ENCODE measurements at regions not wholly inside any gene's neighbourhood (a gene's known extent, or its start where the extent isn't known, plus 50 kb on each side); places are given as distances from the start of the nearest gene placed in this dataset.
"Not testable (repeated sequence)": the region's sequence is repeated elsewhere in the genome, so short reads cannot be mapped to it uniquely, and the experiment has no call there.

DNA sequence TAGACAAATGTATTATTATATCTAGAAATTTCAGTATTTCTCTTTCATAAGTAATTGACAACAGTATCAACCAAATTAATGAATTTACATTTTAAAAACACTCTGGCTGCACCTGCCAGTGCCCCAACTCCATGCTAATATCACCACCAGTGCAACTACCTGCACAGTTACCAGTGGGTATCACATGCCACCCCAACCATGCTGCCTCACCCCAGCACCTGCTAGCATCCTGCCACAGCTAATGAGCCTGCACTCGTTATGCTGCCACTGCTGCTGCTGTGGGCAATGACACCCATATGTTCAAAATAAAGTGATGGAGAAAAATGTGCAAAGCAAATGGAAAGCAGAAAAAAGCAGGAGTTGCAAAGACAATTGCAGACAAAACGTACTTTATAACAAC, 855.9 kb upstream of the MANEA start:
- H3K9me2 ChIP-seq (replicated peaks; ENCODE audit: insufficient read depth, low read length) = no peaks in the 10 kb centered on the region
- H3K36me3 ChIP-seq (replicated peaks; ENCODE audit: insufficient read depth, low read length) = no peaks in the 10 kb centered on the region
- H3K9me3 ChIP-seq (replicated peaks; ENCODE audit: insufficient read depth, low read length) = no peaks in the 10 kb centered on the region
- H4K20me1 ChIP-seq (ENCODE audit: insufficient read depth, low read length) = no peaks in the 10 kb centered on the region
- H3K4me3 ChIP-seq (ENCODE audit: low read length) = no peak overlapping the region
- no peaks in the 10 kb centered on the region for H3K27me3 ChIP-seq (replicated peaks; ENCODE audit: insufficient read depth, low read length)
- no peaks in the 10 kb centered on the region for H3F3A ChIP-seq (ENCODE audit: insufficient read depth, low read length)
- H3K27ac ChIP-seq (ENCODE audit: low read length) = no peak overlapping the region
- no peak for TF ChIP-seq EZH2 (optimal IDR thresholded peaks at IDR 0.05; ENCODE audit: low read depth, low read length)
- TF ChIP-seq, protein P1, sequence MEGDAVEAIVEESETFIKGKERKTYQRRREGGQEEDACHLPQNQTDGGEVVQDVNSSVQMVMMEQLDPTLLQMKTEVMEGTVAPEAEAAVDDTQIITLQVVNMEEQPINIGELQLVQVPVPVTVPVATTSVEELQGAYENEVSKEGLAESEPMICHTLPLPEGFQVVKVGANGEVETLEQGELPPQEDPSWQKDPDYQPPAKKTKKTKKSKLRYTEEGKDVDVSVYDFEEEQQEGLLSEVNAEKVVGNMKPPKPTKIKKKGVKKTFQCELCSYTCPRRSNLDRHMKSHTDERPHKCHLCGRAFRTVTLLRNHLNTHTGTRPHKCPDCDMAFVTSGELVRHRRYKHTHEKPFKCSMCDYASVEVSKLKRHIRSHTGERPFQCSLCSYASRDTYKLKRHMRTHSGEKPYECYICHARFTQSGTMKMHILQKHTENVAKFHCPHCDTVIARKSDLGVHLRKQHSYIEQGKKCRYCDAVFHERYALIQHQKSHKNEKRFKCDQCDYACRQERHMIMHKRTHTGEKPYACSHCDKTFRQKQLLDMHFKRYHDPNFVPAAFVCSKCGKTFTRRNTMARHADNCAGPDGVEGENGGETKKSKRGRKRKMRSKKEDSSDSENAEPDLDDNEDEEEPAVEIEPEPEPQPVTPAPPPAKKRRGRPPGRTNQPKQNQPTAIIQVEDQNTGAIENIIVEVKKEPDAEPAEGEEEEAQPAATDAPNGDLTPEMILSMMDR (IDR thresholded peaks at IDR 0.05; ENCODE audit: low read length) = no peak
- no peak for TF ChIP-seq EZH2phosphoT487 (IDR thresholded peaks at IDR 0.05; ENCODE audit: low read length)
- no peak for DNase-seq
- H3K4me1 ChIP-seq (ENCODE audit: low read length) = no peaks in the 10 kb centered on the region
- no peak overlapping the region for H3K9ac ChIP-seq (ENCODE audit: low read length)
- H3K4me2 ChIP-seq (ENCODE audit: low read depth, low read length) = no peak overlapping the region
- H3K79me2 ChIP-seq (ENCODE audit: low read length) = no peaks in the 10 kb centered on the region
- H2AFZ ChIP-seq (ENCODE audit: low read length) = no peak overlapping the region

DNA sequence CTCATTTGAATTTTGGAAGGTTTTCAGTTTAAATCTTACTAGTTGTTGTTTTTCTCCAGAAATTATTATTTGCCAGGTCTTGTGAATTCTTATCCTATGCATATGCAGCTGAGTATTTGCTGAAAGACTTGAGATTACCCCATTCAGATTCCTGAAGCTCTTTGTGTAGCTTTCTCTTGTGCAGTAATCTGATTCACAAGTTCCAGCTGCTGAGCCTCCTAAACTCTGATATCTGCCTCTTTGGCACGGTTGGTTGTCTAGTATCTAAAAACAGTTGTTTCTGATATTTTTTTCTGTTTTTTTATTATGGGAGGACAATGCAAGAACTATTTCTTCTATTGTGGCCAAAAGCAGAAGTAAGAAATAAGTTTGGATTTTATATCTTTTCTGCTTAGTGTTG, 863.9 kb upstream of the MANEA start:
- H3K4me3 ChIP-seq (ENCODE audit: low read length) = no peak overlapping the region
- no peak overlapping the region for H2AFZ ChIP-seq (ENCODE audit: low read length)
- no peaks in the 10 kb centered on the region for H3K4me1 ChIP-seq (ENCODE audit: low read length)
- no peaks in the 10 kb centered on the region for H3K9me3 ChIP-seq (replicated peaks; ENCODE audit: insufficient read depth, low read length)
- H3K27me3 ChIP-seq (replicated peaks; ENCODE audit: insufficient read depth, low read length) = no peaks in the 10 kb centered on the region
- no peak for DNase-seq
- H3K9me2 ChIP-seq (replicated peaks; ENCODE audit: insufficient read depth, low read length) = no peaks in the 10 kb centered on the region
- no peak overlapping the region for H3K4me2 ChIP-seq (ENCODE audit: low read depth, low read length)
- no peaks in the 10 kb centered on the region for H3F3A ChIP-seq (ENCODE audit: insufficient read depth, low read length)
- no peaks in the 10 kb centered on the region for H3K79me2 ChIP-seq (ENCODE audit: low read length)
- no peaks in the 10 kb centered on the region for H4K20me1 ChIP-seq (ENCODE audit: insufficient read depth, low read length)
- H3K27ac ChIP-seq (ENCODE audit: low read length) = no peak overlapping the region
- no peak overlapping the region for H3K9ac ChIP-seq (ENCODE audit: low read length)
- TF ChIP-seq EZH2phosphoT487 (IDR thresholded peaks at IDR 0.05; ENCODE audit: low read length) = no peak
- no peak for TF ChIP-seq EZH2 (optimal IDR thresholded peaks at IDR 0.05; ENCODE audit: low read depth, low read length)
- TF ChIP-seq, protein P1 (IDR thresholded peaks at IDR 0.05; ENCODE audit: low read length) = no peak
- H3K36me3 ChIP-seq (replicated peaks; ENCODE audit: insufficient read depth, low read length) = no peaks in the 10 kb centered on the region

DNA sequence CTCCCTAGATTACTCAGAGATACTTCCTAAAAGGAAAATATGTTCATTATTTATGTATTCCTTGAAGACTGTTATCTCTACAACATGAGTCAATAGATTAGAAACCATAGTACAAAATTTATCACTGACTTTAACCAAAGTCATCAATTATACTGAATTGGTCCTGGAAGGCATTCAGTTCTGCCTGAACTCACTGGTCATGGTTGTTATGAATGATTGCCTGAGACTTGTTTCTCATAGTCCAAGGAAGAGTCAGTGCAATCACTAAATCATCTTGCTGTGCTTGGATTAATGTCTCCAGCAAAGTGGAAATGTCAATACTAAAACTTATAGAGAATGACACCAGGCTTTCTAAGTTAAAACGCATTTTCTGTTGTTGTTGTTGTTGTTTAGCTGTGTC, 878.6 kb upstream of the MANEA start:
- Histone ChIP-seq H3K9ac (ENCODE audit: low read length) (no peak overlapping the region), H3K9me2 (replicated peaks; ENCODE audit: insufficient read depth, low read length) (no peaks in the 10 kb centered on the region), H3K9me3 (replicated peaks; ENCODE audit: insufficient read depth, low read length) (no peaks in the 10 kb centered on the region), H2AFZ (ENCODE audit: low read length) (no peak overlapping the region), H4K20me1 (ENCODE audit: insufficient read depth, low read length) (no peaks in the 10 kb centered on the region), H3K27me3 (replicated peaks; ENCODE audit: insufficient read depth, low read length) (no peaks in the 10 kb centered on the region), H3F3A (ENCODE audit: insufficient read depth, low read length) (no peaks in the 10 kb centered on the region), H3K4me1 (ENCODE audit: low read length) (no peaks in the 10 kb centered on the region), H3K36me3 (replicated peaks; ENCODE audit: insufficient read depth, low read length) (no peaks in the 10 kb centered on the region), H3K4me2 (ENCODE audit: low read depth, low read length) (no peak overlapping the region), H3K4me3 (ENCODE audit: low read length) (no peak overlapping the region), H3K79me2 (ENCODE audit: low read length) (no peaks in the 10 kb centered on the region), H3K27ac (ENCODE audit: low read length) (no peak overlapping the region)
- DNase-seq = no peak
- TF ChIP-seq EZH2phosphoT487 (IDR thresholded peaks at IDR 0.05; ENCODE audit: low read length) (no peak), EZH2 (optimal IDR thresholded peaks at IDR 0.05; ENCODE audit: low read depth, low read length) (no peak)
- TF ChIP-seq, protein P1 (IDR thresholded peaks at IDR 0.05; ENCODE audit: low read length) = no peak

DNA sequence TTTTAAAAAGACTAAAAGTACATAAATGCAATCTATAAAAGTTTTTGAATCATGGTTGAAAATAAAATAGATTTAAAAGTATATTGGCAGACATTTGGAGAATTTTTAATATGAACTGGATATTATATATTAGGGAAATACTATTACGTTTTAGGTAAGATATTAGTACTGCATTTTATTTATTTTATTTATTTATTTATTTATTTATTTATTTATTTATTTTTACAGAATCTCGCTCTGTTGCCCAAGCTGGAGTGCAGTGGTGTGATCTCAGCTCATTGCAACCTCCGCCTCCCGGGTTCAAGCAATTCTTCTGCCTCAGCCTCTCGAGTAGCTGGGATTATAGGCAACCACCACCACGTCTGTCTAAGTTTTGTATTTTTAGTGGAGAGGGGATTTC, 890.1 kb upstream of the MANEA start:
- H3F3A ChIP-seq (ENCODE audit: insufficient read depth, low read length); H3K9me2 ChIP-seq (replicated peaks; ENCODE audit: insufficient read depth, low read length); H3K4me3 ChIP-seq (ENCODE audit: low read length); H4K20me1 ChIP-seq (ENCODE audit: insufficient read depth, low read length); H3K27me3 ChIP-seq (replicated peaks; ENCODE audit: insufficient read depth, low read length); H3K4me1 ChIP-seq (ENCODE audit: low read length); H3K36me3 ChIP-seq (replicated peaks; ENCODE audit: insufficient read depth, low read length); H3K27ac ChIP-seq (ENCODE audit: low read length); H3K4me2 ChIP-seq (ENCODE audit: low read depth, low read length); H3K9ac ChIP-seq (ENCODE audit: low read length); H3K9me3 ChIP-seq (replicated peaks; ENCODE audit: insufficient read depth, low read length); DNase-seq; H3K79me2 ChIP-seq (ENCODE audit: low read length); H2AFZ ChIP-seq (ENCODE audit: low read length): not testable (repeated sequence)

Measured in MM.1S (cell line).